Lower leg skin (tissue), 4 donors: ENCODE measurements at regions not wholly inside any gene's neighbourhood (a gene's known extent, or its start where the extent isn't known, plus 50 kb on each side); places are given as distances from the start of the nearest gene placed in this dataset.
A peak's percentile ranks its signal among the peaks of the same experiment; 100 is the strongest.

Experiments used
- DNase-seq, 2 donors: peaks; one replicate each; pipeline ENCODE4 v3.0.0-alpha.2; 2019; ENCODE audit warnings: low spot score in 2 of 2
- H3K4me3 ChIP-seq: fragments of 200-600 bp; sonication (generic); 2 replicates; pipeline ENCODE4 v1.5.1; 2017; ENCODE audit warnings: mild to moderate bottlenecking, low read depth; ENCODE audit not compliant: poor library complexity, severe bottlenecking
- CTCF ChIP-seq, 3 donors: fragments of 450-650 bp; IDR thresholded peaks; one replicate each; pipeline ENCODE4 v1.5.1; 2016; ENCODE audit warnings: antibody characterized with exemption in 3 of 3, mild to moderate bottlenecking in 3 of 3, moderate library complexity in 2 of 3
- POLR2A ChIP-seq, 2 donors: fragments of 450-650 bp; IDR thresholded peaks; one replicate each; pipeline ENCODE4 v1.6.1; 2016 to 2017; ENCODE audit warnings: antibody characterized with exemption in 2 of 2, mild to moderate bottlenecking in 1 of 2, moderate library complexity in 1 of 2
- WGBS, 2 donors: methylation state at CpG; one replicate each; pipeline ENCODE4 v1.1.5; 2018; 5-methylcytosine and 5-hydroxymethylcytosine counted together
- intact Hi-C: fragments of 100-400 bp; cut with DNase I; formaldehyde crosslinking; loops from one replicate; pipeline ENCODE4 v1.15.0; 2023; ENCODE audit warnings: low total_unique reads

GRCh38 chr17:69769050-69769449 is 306.0 kb upstream of the KCNJ16 start:
- WGBS, 2 donors, result 88 to 93% methylated on average over 4 of the region's 4 CpGs
- intact Hi-C loops, result no loop called here
- DNase-seq, result no peak
- no peak for TF ChIP-seq CTCF (IDR thresholded peaks at IDR 0.05)
- TF ChIP-seq POLR2A (IDR thresholded peaks at IDR 0.05), result no peak
- H3K4me3 ChIP-seq, result no peak overlapping the region

- WGBS, 2 donors, result 56 to 71% methylated on average over 3 of the region's 3 CpGs
- no peak for TF ChIP-seq CTCF (IDR thresholded peaks at IDR 0.05)
- no peak for TF ChIP-seq POLR2A (IDR thresholded peaks at IDR 0.05)
Observed at GRCh38 chr17:69773081-69773480, 301.9 kb upstream of the KCNJ16 start.

GRCh38 chr17:69779378-69780214 is 295.4 kb upstream of the KCNJ16 start:
- no peak overlapping the region for H3K4me3 ChIP-seq
- DNase-seq, result no peak
- TF ChIP-seq CTCF (IDR thresholded peaks at IDR 0.05), result no peak
- TF ChIP-seq POLR2A (IDR thresholded peaks at IDR 0.05), result no peak
- WGBS, 2 donors, result 77 to 82% methylated on average over 8 of the region's 8 CpGs
- intact Hi-C loops, result no loop called here

More at GRCh38 chr17:69773081-69773480, 301.9 kb upstream of the KCNJ16 start:
- intact Hi-C loops, result no loop called here
- no peak overlapping the region for H3K4me3 ChIP-seq
- DNase-seq, result no peak

- intact Hi-C loops, result no loop called here
- no peak for DNase-seq
- WGBS, 2 donors, result 83 to 92% methylated on average over 3 of the region's 3 CpGs
- no peak for TF ChIP-seq CTCF (IDR thresholded peaks at IDR 0.05)
- TF ChIP-seq POLR2A (IDR thresholded peaks at IDR 0.05), result no peak
- no peak overlapping the region for H3K4me3 ChIP-seq
Observed at GRCh38 chr17:69783865-69784264, 291.2 kb upstream of the KCNJ16 start.

GRCh38 chr17:69788957-69789356 is 286.1 kb upstream of the KCNJ16 start:
- H3K4me3 ChIP-seq, result no peak overlapping the region
- WGBS, 2 donors, result 92 to 98% methylated on average over 2 of the region's 2 CpGs
- TF ChIP-seq POLR2A (IDR thresholded peaks at IDR 0.05) (no peak), CTCF (IDR thresholded peaks at IDR 0.05) (no peak)
- DNase-seq, result no peak
- intact Hi-C loops, result no loop called here

- H3K4me3 ChIP-seq, result no peak overlapping the region
- 10 to 18% methylated on average over 1 of the region's 1 CpG for WGBS, 2 donors
- peak in 1 of 2 donors; percentile 43 for DNase-seq
- intact Hi-C loops, result no loop called here
- TF ChIP-seq CTCF (IDR thresholded peaks at IDR 0.05) (no peak), POLR2A (IDR thresholded peaks at IDR 0.05) (no peak)
Observed at GRCh38 chr17:69796078-69796477, 278.9 kb upstream of the KCNJ16 start.
